OCI-LY7 (cell line): ENCODE measurements at regions not wholly inside any gene's neighbourhood (a gene's known extent, or its start where the extent isn't known, plus 50 kb on each side); places are given as distances from the start of the nearest gene placed in this dataset.

ENCODE experiments used
- EZH2phosphoT487 ChIP-seq: fragments of 200-600 bp; sonication (generic); IDR thresholded peaks from 2 replicates; pipeline ENCODE4 v1.6.1; 2018; ENCODE audit warnings: low read depth, borderline replicate concordance, mild to moderate bottlenecking, mixed run types, antibody characterized with exemption, low read length, moderate library complexity, mixed read lengths
- TF ChIP-seq, protein P1 (sequence below): fragments of 200-600 bp; sonication (generic); conservative IDR thresholded peaks from 2 replicates; pipeline ENCODE4 v1.5.1; 2014; ENCODE audit warnings: mild to moderate bottlenecking, antibody characterized with exemption, low read length, moderate library complexity, mixed read lengths

DNA sequence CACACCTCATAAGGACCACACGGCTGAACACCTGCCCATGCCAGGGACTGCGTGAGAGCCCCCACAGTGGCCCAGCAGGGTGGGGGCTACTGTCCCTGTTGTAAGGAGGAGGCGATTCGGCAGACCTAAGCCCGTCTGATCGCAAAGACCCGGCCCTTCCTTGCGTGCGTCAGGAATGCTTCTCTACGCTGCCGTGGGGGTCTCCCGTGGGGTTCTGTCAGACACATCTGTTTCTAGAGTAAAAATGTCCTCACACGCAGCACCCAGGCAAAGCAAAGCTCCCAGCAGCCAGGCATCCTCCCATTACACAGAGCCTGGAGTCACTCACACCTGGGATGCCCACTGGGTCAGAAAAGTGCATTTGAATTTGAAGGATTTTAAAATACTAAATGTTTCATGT, 147.7 kb upstream of the SOX1 start:
- TF ChIP-seq, protein P1, sequence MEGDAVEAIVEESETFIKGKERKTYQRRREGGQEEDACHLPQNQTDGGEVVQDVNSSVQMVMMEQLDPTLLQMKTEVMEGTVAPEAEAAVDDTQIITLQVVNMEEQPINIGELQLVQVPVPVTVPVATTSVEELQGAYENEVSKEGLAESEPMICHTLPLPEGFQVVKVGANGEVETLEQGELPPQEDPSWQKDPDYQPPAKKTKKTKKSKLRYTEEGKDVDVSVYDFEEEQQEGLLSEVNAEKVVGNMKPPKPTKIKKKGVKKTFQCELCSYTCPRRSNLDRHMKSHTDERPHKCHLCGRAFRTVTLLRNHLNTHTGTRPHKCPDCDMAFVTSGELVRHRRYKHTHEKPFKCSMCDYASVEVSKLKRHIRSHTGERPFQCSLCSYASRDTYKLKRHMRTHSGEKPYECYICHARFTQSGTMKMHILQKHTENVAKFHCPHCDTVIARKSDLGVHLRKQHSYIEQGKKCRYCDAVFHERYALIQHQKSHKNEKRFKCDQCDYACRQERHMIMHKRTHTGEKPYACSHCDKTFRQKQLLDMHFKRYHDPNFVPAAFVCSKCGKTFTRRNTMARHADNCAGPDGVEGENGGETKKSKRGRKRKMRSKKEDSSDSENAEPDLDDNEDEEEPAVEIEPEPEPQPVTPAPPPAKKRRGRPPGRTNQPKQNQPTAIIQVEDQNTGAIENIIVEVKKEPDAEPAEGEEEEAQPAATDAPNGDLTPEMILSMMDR = no peak
- no peak for TF ChIP-seq EZH2phosphoT487
